Neural cell (in vitro differentiated cells): ENCODE measurements at regions not wholly inside any gene's neighbourhood (a gene's known extent, or its start where the extent isn't known, plus 50 kb on each side); places are given as distances from the start of the nearest gene placed in this dataset.

Source experiments
- H2AFZ ChIP-seq: fragments of 200-600, 300-800 bp; sonication (generic), shearing (Covaris generic); 2 replicates; pipeline ENCODE4 v1.6.0; 2014; ENCODE audit warnings: low read depth, mild to moderate bottlenecking, antibody characterized with exemption, low read length, moderate library complexity
- H3F3A ChIP-seq: fragments of 200-600 bp; shearing (Covaris generic); 2 replicates; pipeline ENCODE4 v1.6.1; 2016; ENCODE audit warnings: mild to moderate bottlenecking, moderate library complexity, mixed read lengths, antibody characterized with exemption, low read length; ENCODE audit not compliant: insufficient read depth, poor library complexity, severe bottlenecking
- H3K27ac ChIP-seq: fragments of 200-600, 300-800 bp; sonication (generic), shearing (Covaris generic); 2 replicates; pipeline ENCODE4 v1.5.1; 2014; ENCODE audit warnings: mild to moderate bottlenecking, low read length, moderate library complexity
- H3K27me3 ChIP-seq: fragments of 300-800, 200-600 bp; sonication (generic), shearing (Covaris generic); 2 replicates; pipeline ENCODE4 v1.6.0; 2014; ENCODE audit warnings: mild to moderate bottlenecking, low read depth, low read length, moderate library complexity; ENCODE audit not compliant: insufficient read depth
- H3K36me3 ChIP-seq: fragments of 300-800, 200-600 bp; sonication (generic), shearing (Covaris generic); 2 replicates; pipeline ENCODE4 v1.5.1; 2014; ENCODE audit warnings: mild to moderate bottlenecking, antibody characterized with exemption, low read length, moderate library complexity; ENCODE audit not compliant: insufficient read depth
- H3K4me2 ChIP-seq: fragments of 300-800, 200-600 bp; sonication (generic), shearing (Covaris generic); 2 replicates; pipeline ENCODE4 v1.6.0; 2014; ENCODE audit warnings: mild to moderate bottlenecking, low read length
- H3K4me3 ChIP-seq: fragments of 300-800, 200-600 bp; sonication (generic), shearing (Covaris generic); 2 replicates; pipeline ENCODE4 v1.5.1; 2014; ENCODE audit warnings: mild to moderate bottlenecking, low read length, moderate library complexity
- H3K79me2 ChIP-seq: fragments of 200-600 bp; shearing (Covaris generic); replicated peaks from 2 replicates; pipeline ENCODE4 v1.6.0; 2014; ENCODE audit warnings: mild to moderate bottlenecking, low read length, moderate library complexity; ENCODE audit not compliant: insufficient read depth
- H3K9ac ChIP-seq: fragments of 300-800, 200-600 bp; sonication (generic), shearing (Covaris generic); 2 replicates; pipeline ENCODE4 v1.6.1; 2016; ENCODE audit warnings: mild to moderate bottlenecking, low read length, mixed read lengths
- H3K9me2 ChIP-seq: fragments of 200-600 bp; shearing (Covaris generic); 2 replicates; pipeline ENCODE4 v1.6.1; 2016; ENCODE audit warnings: mild to moderate bottlenecking, low read length, mixed read lengths; ENCODE audit not compliant: insufficient read depth
- H3K9me3 ChIP-seq: fragments of 200-600, 300-800 bp; sonication (generic), shearing (Covaris generic); 2 replicates; pipeline ENCODE4 v1.6.1; 2016; ENCODE audit warnings: mild to moderate bottlenecking, mixed run types, low read length, moderate library complexity, mixed read lengths
- H4K20me1 ChIP-seq: fragments of 200-600 bp; shearing (Covaris generic); 2 replicates; pipeline ENCODE4 v1.6.1; 2016; ENCODE audit warnings: mild to moderate bottlenecking, mixed run types; ENCODE audit not compliant: insufficient read depth
- EP300 ChIP-seq: fragments of 450-650 bp; conservative IDR thresholded peaks from 2 replicates; pipeline ENCODE4 v1.6.1; 2014; ENCODE audit warnings: antibody characterized with exemption, mild to moderate bottlenecking, moderate library complexity; ENCODE audit not compliant: poor library complexity, severe bottlenecking
- EZH2 ChIP-seq: fragments of 200-600, 300-800 bp; shearing (Covaris generic), sonication (generic); IDR thresholded peaks from 2 replicates; pipeline ENCODE4 v1.6.1; 2014; ENCODE audit warnings: antibody characterized with exemption, low read length, borderline replicate concordance, mild to moderate bottlenecking; ENCODE audit not compliant: insufficient read depth, poor library complexity, severe bottlenecking
- MXI1 ChIP-seq: fragments of 450-650 bp; conservative IDR thresholded peaks from 2 replicates; pipeline ENCODE4 v1.6.1; 2014; ENCODE audit warnings: antibody characterized with exemption, mild to moderate bottlenecking; ENCODE audit not compliant: poor library complexity, severe bottlenecking
- POLR2AphosphoS5 ChIP-seq: IDR thresholded peaks from 2 replicates; pipeline ENCODE4 v1.6.1; 2012
- RAD21 ChIP-seq: fragments of 450-650 bp; conservative IDR thresholded peaks from 2 replicates; pipeline ENCODE4 v1.6.1; 2014; ENCODE audit warnings: antibody characterized with exemption, mild to moderate bottlenecking, moderate library complexity
- SMC3 ChIP-seq: fragments of 450-650 bp; conservative IDR thresholded peaks from 2 replicates; pipeline ENCODE4 v1.6.1; 2014; ENCODE audit warnings: antibody characterized with exemption, mild to moderate bottlenecking, moderate library complexity; ENCODE audit not compliant: poor library complexity
- TAF1 ChIP-seq: IDR thresholded peaks from 2 replicates; pipeline ENCODE4 v1.6.1; 2012; ENCODE audit warnings: low read depth
- TF ChIP-seq, protein P1 (sequence below): IDR thresholded peaks from 2 replicates; pipeline ENCODE4 v1.6.1; 2012; ENCODE audit warnings: borderline replicate concordance
- TF ChIP-seq, protein P2 (sequence below): fragments of 450-650 bp; IDR thresholded peaks from 2 replicates; pipeline ENCODE4 v1.5.1; 2014; ENCODE audit warnings: antibody characterized with exemption, mild to moderate bottlenecking, moderate library complexity; ENCODE audit not compliant: poor library complexity, severe bottlenecking

GRCh38 chr3:64387688-64388087 is 162.4 kb upstream of the PRICKLE2 start:
- TF ChIP-seq RAD21, result no peak
- TF ChIP-seq POLR2AphosphoS5, result no peak
- TF ChIP-seq EP300, result no peak
- TF ChIP-seq, protein P1, sequence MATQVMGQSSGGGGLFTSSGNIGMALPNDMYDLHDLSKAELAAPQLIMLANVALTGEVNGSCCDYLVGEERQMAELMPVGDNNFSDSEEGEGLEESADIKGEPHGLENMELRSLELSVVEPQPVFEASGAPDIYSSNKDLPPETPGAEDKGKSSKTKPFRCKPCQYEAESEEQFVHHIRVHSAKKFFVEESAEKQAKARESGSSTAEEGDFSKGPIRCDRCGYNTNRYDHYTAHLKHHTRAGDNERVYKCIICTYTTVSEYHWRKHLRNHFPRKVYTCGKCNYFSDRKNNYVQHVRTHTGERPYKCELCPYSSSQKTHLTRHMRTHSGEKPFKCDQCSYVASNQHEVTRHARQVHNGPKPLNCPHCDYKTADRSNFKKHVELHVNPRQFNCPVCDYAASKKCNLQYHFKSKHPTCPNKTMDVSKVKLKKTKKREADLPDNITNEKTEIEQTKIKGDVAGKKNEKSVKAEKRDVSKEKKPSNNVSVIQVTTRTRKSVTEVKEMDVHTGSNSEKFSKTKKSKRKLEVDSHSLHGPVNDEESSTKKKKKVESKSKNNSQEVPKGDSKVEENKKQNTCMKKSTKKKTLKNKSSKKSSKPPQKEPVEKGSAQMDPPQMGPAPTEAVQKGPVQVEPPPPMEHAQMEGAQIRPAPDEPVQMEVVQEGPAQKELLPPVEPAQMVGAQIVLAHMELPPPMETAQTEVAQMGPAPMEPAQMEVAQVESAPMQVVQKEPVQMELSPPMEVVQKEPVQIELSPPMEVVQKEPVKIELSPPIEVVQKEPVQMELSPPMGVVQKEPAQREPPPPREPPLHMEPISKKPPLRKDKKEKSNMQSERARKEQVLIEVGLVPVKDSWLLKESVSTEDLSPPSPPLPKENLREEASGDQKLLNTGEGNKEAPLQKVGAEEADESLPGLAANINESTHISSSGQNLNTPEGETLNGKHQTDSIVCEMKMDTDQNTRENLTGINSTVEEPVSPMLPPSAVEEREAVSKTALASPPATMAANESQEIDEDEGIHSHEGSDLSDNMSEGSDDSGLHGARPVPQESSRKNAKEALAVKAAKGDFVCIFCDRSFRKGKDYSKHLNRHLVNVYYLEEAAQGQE, result no peak
- no peak for TF ChIP-seq EZH2
- TF ChIP-seq SMC3, result no peak
- no peak for TF ChIP-seq MXI1
- TF ChIP-seq, protein P2, sequence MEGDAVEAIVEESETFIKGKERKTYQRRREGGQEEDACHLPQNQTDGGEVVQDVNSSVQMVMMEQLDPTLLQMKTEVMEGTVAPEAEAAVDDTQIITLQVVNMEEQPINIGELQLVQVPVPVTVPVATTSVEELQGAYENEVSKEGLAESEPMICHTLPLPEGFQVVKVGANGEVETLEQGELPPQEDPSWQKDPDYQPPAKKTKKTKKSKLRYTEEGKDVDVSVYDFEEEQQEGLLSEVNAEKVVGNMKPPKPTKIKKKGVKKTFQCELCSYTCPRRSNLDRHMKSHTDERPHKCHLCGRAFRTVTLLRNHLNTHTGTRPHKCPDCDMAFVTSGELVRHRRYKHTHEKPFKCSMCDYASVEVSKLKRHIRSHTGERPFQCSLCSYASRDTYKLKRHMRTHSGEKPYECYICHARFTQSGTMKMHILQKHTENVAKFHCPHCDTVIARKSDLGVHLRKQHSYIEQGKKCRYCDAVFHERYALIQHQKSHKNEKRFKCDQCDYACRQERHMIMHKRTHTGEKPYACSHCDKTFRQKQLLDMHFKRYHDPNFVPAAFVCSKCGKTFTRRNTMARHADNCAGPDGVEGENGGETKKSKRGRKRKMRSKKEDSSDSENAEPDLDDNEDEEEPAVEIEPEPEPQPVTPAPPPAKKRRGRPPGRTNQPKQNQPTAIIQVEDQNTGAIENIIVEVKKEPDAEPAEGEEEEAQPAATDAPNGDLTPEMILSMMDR, result no peak
- no peaks in the 10 kb centered on the region for H3K9me3 ChIP-seq

GRCh38 chr3:64385277-64385676 is 160.0 kb upstream of the PRICKLE2 start:
- Histone ChIP-seq H3K4me3 (no peak overlapping the region), H3K9me2 (no peaks in the 10 kb centered on the region), H4K20me1 (no peaks in the 10 kb centered on the region), H3K79me2 (no peaks in the 10 kb centered on the region), H3K9me3 (no peaks in the 10 kb centered on the region), H3K4me2 (no peak overlapping the region), H3K9ac (no peak overlapping the region), H3F3A (no peaks in the 10 kb centered on the region), H3K27me3 (no peaks in the 10 kb centered on the region), H3K27ac (no peak overlapping the region), H2AFZ (no peak overlapping the region), H3K36me3 (no peaks in the 10 kb centered on the region)
- no peak for TF ChIP-seq POLR2AphosphoS5
- no peak for TF ChIP-seq TAF1
- no peak for TF ChIP-seq RAD21
- TF ChIP-seq, protein P2, result no peak
- no peak for TF ChIP-seq EZH2
- TF ChIP-seq EP300, result no peak

More at GRCh38 chr3:64387688-64388087, 162.4 kb upstream of the PRICKLE2 start:
- H4K20me1 ChIP-seq, result no peaks in the 10 kb centered on the region
- no peak overlapping the region for H3K4me3 ChIP-seq
- no peak overlapping the region for H2AFZ ChIP-seq
- no peaks in the 10 kb centered on the region for H3K36me3 ChIP-seq
- no peak overlapping the region for H3K27ac ChIP-seq
- H3K79me2 ChIP-seq, result no peaks in the 10 kb centered on the region
- H3K27me3 ChIP-seq, result no peaks in the 10 kb centered on the region
- no peak overlapping the region for H3K4me2 ChIP-seq
- H3K9ac ChIP-seq, result no peak overlapping the region
- H3F3A ChIP-seq, result no peaks in the 10 kb centered on the region
- no peaks in the 10 kb centered on the region for H3K9me2 ChIP-seq
